GM21515 (cell line): ENCODE measurements at regions not wholly inside any gene's neighbourhood (a gene's known extent, or its start where the extent isn't known, plus 50 kb on each side); places are given as distances from the start of the nearest gene placed in this dataset.

ENCODE experiments used
- ATAC-seq: cut with Tn5 transposase; IDR thresholded peaks from one replicate; pipeline ENCODE4 v1.9.1; 2021; ENCODE audit not compliant: unreplicated experiment

DNA sequence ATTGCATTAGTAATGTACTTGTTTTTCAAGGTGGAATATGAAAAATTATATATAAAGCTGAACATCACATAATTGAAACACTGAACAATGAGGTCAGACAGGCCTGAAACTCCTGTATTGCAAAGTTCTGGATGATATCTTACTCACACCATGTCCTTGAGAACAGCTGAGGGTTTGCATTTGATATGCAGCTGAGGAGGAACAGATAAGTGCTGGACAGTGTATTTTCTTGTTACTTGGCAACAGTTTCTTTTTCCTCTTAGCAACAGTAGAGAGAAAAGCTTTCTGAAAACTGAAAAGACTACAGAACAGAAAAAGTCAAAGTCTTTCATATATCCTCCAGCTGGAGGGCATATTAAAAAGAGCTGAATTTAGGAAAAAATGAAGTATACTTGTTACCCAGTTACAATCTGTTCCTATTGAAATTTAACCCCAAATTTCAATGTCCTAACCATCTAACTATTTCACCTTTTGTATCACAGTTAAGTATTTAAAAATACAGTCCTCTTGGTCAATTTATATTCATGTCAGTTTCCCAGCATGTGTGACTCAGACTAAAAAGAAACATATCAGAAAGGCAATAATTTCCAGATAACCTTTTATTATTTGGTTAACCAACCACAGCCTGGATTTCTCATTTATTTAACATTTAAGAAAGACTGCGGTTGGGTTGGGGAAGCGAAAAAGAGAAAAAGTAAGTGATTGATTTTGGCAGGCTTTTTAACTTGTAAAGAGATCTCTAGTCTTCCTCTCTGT, 733.0 kb upstream of the DPPA4 start:
- ATAC-seq, result no peak

DNA sequence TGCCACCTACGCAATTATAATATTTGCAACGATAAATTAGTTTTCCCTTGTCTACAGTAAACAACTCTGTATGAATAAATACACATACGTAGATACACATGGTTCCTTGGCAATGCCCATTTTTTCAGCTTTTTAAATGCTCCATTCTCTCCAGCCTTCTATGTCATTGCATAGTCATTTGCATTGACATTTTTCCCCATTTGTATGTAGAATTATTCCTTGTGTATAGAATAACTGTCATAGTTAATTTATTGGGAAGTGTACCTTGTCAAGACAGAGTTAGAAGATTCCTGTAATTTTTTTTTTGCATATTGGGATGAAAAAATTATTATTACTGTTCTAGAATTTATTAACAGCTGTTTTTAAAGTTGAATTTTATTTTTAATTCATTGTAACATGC, 736.7 kb upstream of the DPPA4 start:
- no peak for ATAC-seq

GRCh38 chr3:110077093-110077492, 739.7 kb upstream of the DPPA4 start:
- no peak for ATAC-seq

GRCh38 chr3:110093411-110093810, 756.1 kb upstream of the DPPA4 start:
- ATAC-seq, result no peak

- no peak for ATAC-seq
These were observed 756.6 kb upstream of the DPPA4 start for GRCh38 chr3:110093812-110094401.

DNA sequence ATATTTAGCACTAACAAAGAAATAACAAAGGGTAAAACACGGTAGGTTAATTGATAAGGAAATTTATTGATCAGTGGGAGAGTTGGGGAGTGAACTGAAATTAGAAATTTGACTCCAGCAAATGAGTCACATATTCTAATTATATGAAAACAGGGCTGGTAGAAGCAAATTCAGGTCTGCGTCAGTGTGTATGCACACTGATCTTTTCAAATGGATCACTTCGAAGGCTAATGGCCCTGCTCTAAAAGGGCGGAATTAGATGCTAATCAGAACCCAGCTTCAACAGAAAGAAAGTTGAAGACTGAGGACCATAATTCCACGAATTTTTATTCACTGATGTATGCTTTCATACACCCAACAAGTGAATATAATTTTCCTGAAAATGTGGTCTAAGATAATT, 762.4 kb upstream of the DPPA4 start:
- no peak for ATAC-seq

GRCh38 chr3:110101361-110101760, 764.0 kb upstream of the DPPA4 start:
- ATAC-seq, result no peak

DNA sequence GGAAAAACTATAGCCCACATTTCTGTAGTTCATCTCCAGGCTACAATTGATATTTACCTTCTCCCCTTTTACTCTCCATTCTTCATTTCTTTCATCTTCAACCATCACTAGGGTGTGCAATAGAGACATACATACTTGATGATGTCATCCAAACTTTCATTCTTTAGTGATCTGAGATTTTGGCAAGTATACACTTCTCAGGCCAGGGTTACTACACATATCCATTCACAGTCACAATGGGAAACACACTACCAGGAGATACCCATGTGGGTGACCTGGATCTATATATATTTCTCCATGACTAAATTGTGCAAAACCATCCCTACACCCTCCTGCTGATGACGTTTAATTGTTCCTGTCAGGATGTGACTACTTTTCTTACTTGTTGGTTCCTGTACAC, 769.5 kb upstream of the DPPA4 start:
- ATAC-seq, result no peak

- ATAC-seq, result no peak
These were observed 786.6 kb upstream of the DPPA4 start for GRCh38 chr3:110123946-110124345.

DNA sequence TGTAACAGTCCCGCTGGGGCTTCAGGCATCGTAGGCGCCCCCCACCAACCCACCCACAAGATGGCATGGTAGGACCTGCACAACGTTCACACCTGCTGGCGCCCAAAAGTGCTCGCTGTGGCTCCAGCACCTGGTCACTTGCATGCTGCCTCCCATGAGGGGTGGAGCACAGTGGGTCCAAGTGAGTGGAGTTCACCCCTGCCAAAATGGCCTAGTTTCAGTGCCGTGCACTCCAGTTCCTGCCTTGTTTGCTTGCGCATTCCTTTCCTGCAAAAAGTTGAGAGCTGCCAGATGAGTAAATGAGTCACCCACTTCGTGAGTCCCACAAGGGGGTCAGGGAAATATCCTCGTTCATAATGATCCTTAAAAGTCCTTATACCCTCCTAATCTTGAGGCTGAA, 788.7 kb upstream of the DPPA4 start:
- ATAC-seq, result no peak

DNA sequence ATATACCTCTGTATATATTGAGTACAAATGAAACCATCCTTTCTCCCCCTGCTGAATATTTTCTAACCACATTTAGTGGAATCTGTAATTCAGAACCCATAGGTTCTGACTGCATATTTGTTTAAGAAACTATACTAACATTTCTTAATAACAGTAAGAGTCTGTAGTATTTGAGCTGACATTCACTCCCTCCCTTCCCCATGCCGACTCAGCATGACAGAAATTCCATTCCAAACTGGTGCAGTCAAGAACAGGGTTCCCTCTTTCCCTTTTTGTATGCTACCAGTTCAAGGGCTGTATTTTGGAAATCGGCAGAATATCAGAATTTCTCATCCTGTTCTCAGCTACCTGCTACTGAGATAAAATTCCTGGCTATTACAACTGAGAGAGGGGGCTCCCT, 796.6 kb upstream of the DPPA4 start:
- ATAC-seq, result no peak

DNA sequence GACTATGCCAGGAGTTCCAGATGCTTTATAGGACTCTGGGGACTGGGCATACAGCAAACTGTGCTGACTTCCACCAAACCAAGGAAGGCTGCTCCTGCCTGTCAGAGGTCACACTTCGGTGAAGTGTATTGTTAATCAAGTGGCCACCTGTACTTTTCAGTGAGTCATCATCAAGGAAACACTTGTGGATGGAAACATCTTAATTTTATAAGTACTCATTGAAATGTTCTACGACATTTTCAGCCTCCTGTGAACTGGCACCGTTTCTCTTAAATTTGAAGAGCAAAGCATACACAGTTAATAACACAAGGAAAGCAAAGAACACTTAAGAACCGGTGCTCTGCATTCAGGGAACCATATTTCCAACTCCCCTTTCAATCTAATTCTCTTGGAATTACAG, 801.7 kb upstream of the DPPA4 start:
- no peak for ATAC-seq

GRCh38 chr3:110139821-110140220, 802.5 kb upstream of the DPPA4 start:
- no peak for ATAC-seq

- no peak for ATAC-seq
These were observed 812.4 kb upstream of the DPPA4 start for GRCh38 chr3:110149763-110150162.

DNA sequence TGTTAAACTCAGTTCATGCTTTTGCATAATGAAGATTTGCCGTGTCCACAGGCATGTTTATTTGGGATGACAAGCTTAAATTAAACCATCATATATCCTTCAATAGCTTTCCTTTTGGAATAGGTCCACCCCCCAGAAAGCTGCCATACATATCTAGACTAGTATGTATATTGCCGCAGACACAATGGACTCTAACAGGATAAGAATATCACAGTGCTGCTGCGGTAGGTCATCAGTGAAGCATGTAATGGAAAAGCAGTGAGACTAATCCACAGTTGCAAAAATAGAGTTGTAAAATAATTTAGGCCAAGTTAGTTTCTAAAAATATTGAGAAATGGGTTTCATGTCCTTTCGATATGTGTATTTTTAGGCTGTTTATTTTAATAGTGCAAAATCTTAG, 819.9 kb upstream of the DPPA4 start:
- no peak for ATAC-seq

DNA sequence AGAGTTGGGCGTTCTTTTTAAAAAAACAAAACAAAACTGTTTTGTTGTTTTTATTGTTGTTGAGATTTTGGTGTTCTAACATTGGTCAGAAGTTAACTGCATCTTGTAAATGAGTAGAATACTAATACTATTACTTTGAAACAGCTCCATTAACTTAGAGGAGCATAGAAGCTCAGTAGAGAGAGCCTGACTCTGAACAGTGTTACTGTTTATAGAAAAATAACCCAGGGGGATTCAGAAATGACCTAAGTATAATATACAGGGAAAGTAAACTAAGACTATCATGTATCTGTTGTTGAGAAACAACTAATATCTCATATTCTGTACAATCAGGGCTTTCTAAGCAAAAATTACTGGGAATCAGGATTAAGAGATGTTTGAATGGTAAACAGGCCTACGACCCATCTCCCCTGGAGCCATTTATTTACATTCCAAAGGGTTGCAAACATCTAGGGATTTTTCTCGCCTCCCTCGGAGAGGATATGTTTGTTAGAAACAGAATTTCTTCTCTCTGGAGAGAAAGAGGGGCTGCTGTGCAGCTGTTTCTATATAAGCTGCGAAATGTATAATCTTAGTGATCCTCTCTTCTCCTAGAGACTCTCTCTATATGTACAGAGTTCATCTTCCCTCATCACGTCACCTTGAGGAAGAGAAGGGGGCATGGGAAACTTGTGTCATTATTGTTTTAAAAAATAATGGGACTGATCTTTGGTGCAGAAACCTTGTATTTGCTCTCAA, 827.5 kb upstream of the DPPA4 start:
- no peak for ATAC-seq

DNA sequence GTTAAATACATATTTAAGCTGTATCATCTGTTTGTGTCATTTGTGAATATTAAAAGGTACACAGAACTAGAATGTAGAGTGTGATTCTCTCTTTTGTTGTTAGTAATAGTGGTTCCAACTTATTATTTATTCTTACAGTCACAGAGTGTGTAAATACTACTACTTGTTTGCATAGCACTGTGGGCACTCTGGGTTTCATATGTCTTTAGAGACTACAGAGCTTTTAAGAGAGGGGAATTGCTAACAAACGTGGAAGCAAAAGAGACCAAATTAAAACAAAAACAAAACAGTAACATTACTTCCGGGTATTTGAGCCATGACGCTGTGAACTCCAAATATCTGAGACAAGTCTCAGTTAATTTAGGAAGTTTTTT, 828.0 kb upstream of the DPPA4 start:
- no peak for ATAC-seq

- ATAC-seq, result no peak
These were observed 828.4 kb upstream of the DPPA4 start for GRCh38 chr3:110165753-110166152.

- ATAC-seq, result no peak
These were observed 829.4 kb upstream of the DPPA4 start for GRCh38 chr3:110166791-110167190.

GRCh38 chr3:110174908-110175307, 837.6 kb upstream of the DPPA4 start:
- no peak for ATAC-seq

GRCh38 chr3:110178965-110179364, 841.6 kb upstream of the DPPA4 start:
- no peak for ATAC-seq

GRCh38 chr3:110180733-110181132, 843.4 kb upstream of the DPPA4 start:
- no peak for ATAC-seq
